ENCODE measurements at regions not wholly inside any gene's neighbourhood (a gene's known extent, or its start where the extent isn't known, plus 50 kb on each side); places are given as distances from the start of the nearest gene placed in this dataset.

GRCh38 chr12:34348064-34348463, 325.8 kb downstream of the ALG10 start:
- Histone ChIP-seq H3K9me3 (replicated peaks) (peaks cover 18% of the 10 kb centered on the region), H3K4me1 (replicated peaks) (no peaks in the 10 kb centered on the region), H3K36me3 (no peaks in the 10 kb centered on the region), H3K4me3 (no peak overlapping the region), H3K27me3 (replicated peaks) (no peaks in the 10 kb centered on the region), H3K27ac (no peak overlapping the region)
- DNase-seq (ENCODE audit: low read depth in 1 of 2, low spot score in 2 of 2): no peak

DNA sequence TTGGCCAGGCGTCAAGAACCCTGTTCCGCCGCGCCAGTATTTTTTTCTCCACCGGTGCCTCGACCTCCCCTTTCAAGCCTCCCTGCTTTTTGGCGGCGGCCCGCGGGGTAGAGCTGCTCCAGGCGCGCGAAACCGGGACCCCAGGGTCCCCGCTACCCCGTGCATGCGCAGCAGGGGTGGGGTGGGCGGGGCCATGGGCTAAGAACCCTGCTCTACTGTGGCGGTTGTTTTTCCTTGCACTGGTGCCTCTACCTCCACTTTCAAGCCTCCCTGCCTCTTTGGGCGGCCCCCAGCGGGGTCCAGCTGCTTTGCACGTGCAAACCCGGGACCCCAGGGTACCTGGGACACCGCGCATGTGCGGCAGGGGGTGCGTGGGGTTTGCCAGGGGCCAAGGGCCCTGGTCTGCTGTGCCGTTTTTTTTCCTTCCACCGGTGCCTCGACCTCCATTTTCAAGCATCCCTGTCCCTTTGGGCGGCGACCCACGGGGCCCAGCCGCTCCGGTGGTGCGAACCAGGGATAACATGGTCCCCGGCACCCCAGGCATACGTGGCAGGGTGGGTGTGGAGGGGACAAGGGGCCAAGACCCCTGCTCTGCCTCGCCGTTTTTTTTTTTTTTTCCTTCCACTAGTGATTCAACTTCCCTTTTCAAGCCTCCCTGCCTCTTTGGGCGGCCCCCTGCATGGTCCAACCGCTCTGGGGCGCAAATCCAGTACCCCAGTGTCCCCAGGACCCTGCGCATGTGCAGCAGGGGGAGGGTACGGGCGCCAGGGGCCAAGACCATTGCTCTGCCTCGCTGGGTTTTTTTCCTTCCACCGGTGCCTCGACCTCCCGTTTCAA, 326.8 kb downstream of the ALG10 start:
- no peaks in the 10 kb centered on the region for H3K27me3 ChIP-seq (replicated peaks)
- no peak for DNase-seq (ENCODE audit: low read depth in 1 of 2, low spot score in 2 of 2)
- H3K4me3 ChIP-seq: no peak overlapping the region

DNA sequence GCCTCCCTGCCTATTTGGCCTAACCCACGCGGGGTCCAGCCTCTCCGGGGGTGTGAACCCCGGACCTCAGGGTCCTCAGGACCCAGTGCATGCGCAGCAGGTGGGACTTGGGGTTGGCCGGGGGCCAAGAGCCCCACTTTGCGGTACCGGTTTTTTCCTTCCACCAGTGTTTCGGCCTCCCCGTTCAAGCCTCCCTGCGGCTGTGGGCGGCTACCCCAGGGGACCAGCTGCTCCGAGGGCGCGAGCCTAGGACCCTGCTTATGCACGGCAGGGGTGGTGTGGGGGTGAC, 327.3 kb downstream of the ALG10 start:
- Histone ChIP-seq H3K27me3 (replicated peaks) (no peaks in the 10 kb centered on the region), H3K27ac (no peak overlapping the region), H3K9me3 (replicated peaks) (peaks cover 23% of the 10 kb centered on the region), H3K4me3 (no peak overlapping the region), H3K4me1 (replicated peaks) (no peaks in the 10 kb centered on the region), H3K36me3 (no peaks in the 10 kb centered on the region)
- DNase-seq (ENCODE audit: low read depth in 1 of 2, low spot score in 2 of 2): no peak

More for the DNA sequence above, 326.8 kb downstream of the ALG10 start:
- H3K36me3 ChIP-seq: no peaks in the 10 kb centered on the region
- no peaks in the 10 kb centered on the region for H3K4me1 ChIP-seq (replicated peaks)
- peaks cover 23% of the 10 kb centered on the region for H3K9me3 ChIP-seq (replicated peaks)
- no peak overlapping the region for H3K27ac ChIP-seq

GRCh38 chr12:34350092-34351041, 328.1 kb downstream of the ALG10 start:
- no peaks in the 10 kb centered on the region for H3K36me3 ChIP-seq
- H3K27ac ChIP-seq: no peak overlapping the region
- H3K4me1 ChIP-seq (replicated peaks): no peaks in the 10 kb centered on the region
- H3K27me3 ChIP-seq (replicated peaks): no peaks in the 10 kb centered on the region
- H3K9me3 ChIP-seq (replicated peaks): peaks cover 17% of the 10 kb centered on the region
- H3K4me3 ChIP-seq: no peak overlapping the region
- DNase-seq (ENCODE audit: low read depth in 1 of 2, low spot score in 2 of 2): no peak

- no peaks in the 10 kb centered on the region for H3K36me3 ChIP-seq
- DNase-seq (ENCODE audit: low read depth in 1 of 2, low spot score in 2 of 2): no peak
- no peaks in the 10 kb centered on the region for H3K4me1 ChIP-seq (replicated peaks)
- peaks cover 26% of the 10 kb centered on the region for H3K9me3 ChIP-seq (replicated peaks)
- H3K4me3 ChIP-seq: no peak overlapping the region
- H3K27me3 ChIP-seq (replicated peaks): no peaks in the 10 kb centered on the region
- no peak overlapping the region for H3K27ac ChIP-seq
Observed at GRCh38 chr12:34352098-34352497, 329.8 kb downstream of the ALG10 start.

DNA sequence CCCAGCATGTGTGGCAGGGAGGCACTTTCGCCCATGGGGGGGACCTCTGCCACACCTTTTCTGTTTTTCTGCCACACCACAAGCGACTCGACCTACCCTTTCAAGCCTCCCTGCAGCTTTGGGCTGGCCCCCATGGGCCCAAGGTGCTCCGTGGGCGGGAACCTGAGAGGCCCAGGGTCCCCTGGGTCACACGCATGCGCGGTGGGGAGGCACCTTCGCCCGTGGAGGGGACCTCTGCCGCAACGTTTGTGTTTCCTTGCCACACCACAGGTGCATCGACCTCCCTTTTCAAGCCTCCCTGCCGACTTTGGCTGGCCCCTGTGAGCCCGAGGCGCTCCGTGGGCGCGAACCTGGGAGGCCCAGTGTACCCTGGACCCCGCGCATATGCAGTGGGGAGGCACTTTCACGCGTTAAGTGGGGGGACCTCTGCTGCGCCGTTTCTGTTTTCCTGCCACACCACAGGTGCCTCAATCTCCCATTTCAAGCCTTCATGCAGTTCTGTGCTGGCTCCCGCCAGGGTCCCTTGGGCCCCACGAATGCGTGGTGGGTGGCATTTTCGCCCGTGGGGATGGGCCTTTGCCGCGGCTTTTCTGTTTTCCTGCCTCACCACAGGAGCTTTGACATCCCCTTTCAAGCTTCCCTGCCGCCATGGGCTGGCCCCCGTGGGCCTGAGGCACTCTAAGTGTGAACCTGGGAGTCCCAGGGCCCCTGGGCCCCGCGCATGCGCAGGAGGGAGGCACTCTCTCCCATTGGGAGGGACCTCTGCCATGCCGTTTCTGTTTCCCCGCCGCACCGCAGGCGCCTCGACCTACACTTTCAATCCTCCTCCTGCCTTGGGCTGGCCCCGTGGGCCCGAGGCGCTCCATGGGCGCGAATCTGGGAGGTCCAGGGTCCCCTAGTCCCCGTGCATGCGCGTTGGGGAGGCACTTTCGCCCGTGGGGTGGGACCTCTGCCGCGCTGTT, 332.2 kb downstream of the ALG10 start:
- Histone ChIP-seq H3K27ac (no peak overlapping the region), H3K4me3 (no peak overlapping the region), H3K4me1 (replicated peaks) (no peaks in the 10 kb centered on the region), H3K9me3 (replicated peaks) (peaks cover 34% of the 10 kb centered on the region), H3K36me3 (no peaks in the 10 kb centered on the region), H3K27me3 (replicated peaks) (no peaks in the 10 kb centered on the region)
- no peak for DNase-seq (ENCODE audit: low read depth in 1 of 2, low spot score in 2 of 2)

- Histone ChIP-seq H3K4me3 (no peak overlapping the region), H3K4me1 (replicated peaks) (no peaks in the 10 kb centered on the region), H3K27me3 (replicated peaks) (no peaks in the 10 kb centered on the region), H3K36me3 (no peaks in the 10 kb centered on the region), H3K27ac (no peak overlapping the region), H3K9me3 (replicated peaks) (peaks cover 39% of the 10 kb centered on the region)
- no peak for DNase-seq (ENCODE audit: low read depth in 1 of 2, low spot score in 2 of 2)
Observed at GRCh38 chr12:34356233-34356987, 334.1 kb downstream of the ALG10 start.

DNA sequence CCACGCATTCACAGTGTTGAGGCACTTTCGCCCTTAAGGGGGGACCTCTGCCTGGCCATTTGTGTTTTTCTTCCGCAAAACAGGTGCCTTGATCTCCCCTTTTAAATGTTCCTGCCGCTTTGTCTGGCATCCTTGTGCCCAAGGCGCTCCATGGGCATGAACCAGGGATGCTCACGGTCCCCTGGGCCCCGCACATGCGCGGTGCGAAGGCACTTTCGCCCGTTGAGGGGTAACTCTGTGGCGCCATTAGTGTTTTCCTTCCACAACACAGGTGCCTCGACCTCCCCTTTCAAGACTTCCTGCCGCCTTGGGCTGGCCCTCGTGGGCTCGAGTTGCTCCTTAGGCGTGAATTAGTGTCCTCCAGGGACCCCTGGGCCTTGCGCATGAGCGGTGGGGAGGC, 335.5 kb downstream of the ALG10 start:
- Histone ChIP-seq H3K4me1 (replicated peaks) (no peaks in the 10 kb centered on the region), H3K27ac (no peak overlapping the region), H3K9me3 (replicated peaks) (peaks cover 44% of the 10 kb centered on the region), H3K27me3 (replicated peaks) (no peaks in the 10 kb centered on the region), H3K36me3 (no peaks in the 10 kb centered on the region), H3K4me3 (no peak overlapping the region)
- no peak for DNase-seq (ENCODE audit: low read depth in 1 of 2, low spot score in 2 of 2)

DNA sequence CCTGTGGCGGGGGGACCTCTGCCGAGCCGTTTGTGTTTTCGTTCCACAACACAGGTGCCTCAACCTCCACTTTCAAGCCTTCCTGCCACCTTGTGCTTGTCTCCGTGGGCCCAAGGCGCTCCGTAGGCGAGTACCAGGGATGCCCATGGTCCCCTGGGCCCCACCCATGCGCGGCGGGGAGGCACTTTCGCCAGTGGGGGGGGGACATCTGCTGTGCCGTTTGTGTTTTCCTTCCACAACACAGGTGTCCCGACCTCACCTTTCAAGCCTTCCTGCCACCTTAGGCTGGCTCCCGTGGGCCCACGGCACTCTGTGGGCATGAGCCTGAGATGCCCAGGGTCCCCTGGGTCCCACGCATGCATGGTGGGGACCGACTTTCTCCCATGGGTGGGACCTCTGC, 335.9 kb downstream of the ALG10 start:
- H3K4me3 ChIP-seq: no peak overlapping the region
- H3K27me3 ChIP-seq (replicated peaks): no peaks in the 10 kb centered on the region
- no peaks in the 10 kb centered on the region for H3K36me3 ChIP-seq
- H3K27ac ChIP-seq: no peak overlapping the region
- no peaks in the 10 kb centered on the region for H3K4me1 ChIP-seq (replicated peaks)
- peaks cover 46% of the 10 kb centered on the region for H3K9me3 ChIP-seq (replicated peaks)
- DNase-seq (ENCODE audit: low read depth in 1 of 2, low spot score in 2 of 2): no peak

GRCh38 chr12:34361721-34362316, 339.5 kb downstream of the ALG10 start:
- DNase-seq (ENCODE audit: low read depth in 1 of 2, low spot score in 2 of 2): no peak
- Histone ChIP-seq H3K27ac (no peak overlapping the region), H3K4me1 (replicated peaks) (no peaks in the 10 kb centered on the region), H3K27me3 (replicated peaks) (no peaks in the 10 kb centered on the region), H3K4me3 (no peak overlapping the region), H3K36me3 (no peaks in the 10 kb centered on the region), H3K9me3 (replicated peaks) (peaks cover 45% of the 10 kb centered on the region)

GRCh38 chr12:34363050-34363673, 340.9 kb downstream of the ALG10 start:
- H3K4me3 ChIP-seq: no peak overlapping the region
- no peak overlapping the region for H3K27ac ChIP-seq
- H3K36me3 ChIP-seq: no peaks in the 10 kb centered on the region
- peaks cover 43% of the 10 kb centered on the region for H3K9me3 ChIP-seq (replicated peaks)
- no peaks in the 10 kb centered on the region for H3K4me1 ChIP-seq (replicated peaks)
- no peaks in the 10 kb centered on the region for H3K27me3 ChIP-seq (replicated peaks)
- no peak for DNase-seq (ENCODE audit: low read depth in 1 of 2, low spot score in 2 of 2)

- Histone ChIP-seq H3K9me3 (replicated peaks) (peaks cover 26% of the 10 kb centered on the region), H3K27ac (no peak overlapping the region), H3K36me3 (no peaks in the 10 kb centered on the region), H3K4me3 (no peak overlapping the region), H3K4me1 (replicated peaks) (no peaks in the 10 kb centered on the region), H3K27me3 (replicated peaks) (no peaks in the 10 kb centered on the region)
- no peak for DNase-seq (ENCODE audit: low read depth in 1 of 2, low spot score in 2 of 2)
Observed at GRCh38 chr12:34368079-34368478, 345.8 kb downstream of the ALG10 start.
